ENCODE measurements at regions not wholly inside any gene's neighbourhood (a gene's known extent, or its start where the extent isn't known, plus 50 kb on each side); places are given as distances from the start of the nearest gene placed in this dataset.

DNA sequence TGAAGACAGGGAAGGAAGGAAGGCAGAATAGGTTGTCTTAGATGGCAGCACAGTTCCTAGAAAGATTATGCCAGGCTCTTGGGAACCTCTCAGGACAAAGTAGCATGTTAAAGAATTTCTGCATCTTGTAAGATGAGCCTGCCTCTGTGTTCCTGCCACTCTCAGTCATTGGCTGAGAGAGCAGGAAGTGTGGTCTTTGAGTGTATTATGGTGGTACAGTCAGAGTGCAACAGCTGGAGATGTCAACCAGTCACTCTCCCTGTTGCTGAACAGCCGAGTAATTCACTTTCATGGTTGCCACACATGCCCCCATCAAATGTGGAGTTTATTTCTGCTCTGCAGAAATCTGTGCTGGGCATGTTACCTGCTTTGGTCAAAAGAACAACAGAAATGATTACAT lies 659.6 kb upstream of the RIOK2 start:
- TF ChIP-seq, protein P1, sequence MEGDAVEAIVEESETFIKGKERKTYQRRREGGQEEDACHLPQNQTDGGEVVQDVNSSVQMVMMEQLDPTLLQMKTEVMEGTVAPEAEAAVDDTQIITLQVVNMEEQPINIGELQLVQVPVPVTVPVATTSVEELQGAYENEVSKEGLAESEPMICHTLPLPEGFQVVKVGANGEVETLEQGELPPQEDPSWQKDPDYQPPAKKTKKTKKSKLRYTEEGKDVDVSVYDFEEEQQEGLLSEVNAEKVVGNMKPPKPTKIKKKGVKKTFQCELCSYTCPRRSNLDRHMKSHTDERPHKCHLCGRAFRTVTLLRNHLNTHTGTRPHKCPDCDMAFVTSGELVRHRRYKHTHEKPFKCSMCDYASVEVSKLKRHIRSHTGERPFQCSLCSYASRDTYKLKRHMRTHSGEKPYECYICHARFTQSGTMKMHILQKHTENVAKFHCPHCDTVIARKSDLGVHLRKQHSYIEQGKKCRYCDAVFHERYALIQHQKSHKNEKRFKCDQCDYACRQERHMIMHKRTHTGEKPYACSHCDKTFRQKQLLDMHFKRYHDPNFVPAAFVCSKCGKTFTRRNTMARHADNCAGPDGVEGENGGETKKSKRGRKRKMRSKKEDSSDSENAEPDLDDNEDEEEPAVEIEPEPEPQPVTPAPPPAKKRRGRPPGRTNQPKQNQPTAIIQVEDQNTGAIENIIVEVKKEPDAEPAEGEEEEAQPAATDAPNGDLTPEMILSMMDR (IDR thresholded peaks at IDR 0.05) = no peak
- TF ChIP-seq POLR2AphosphoS5 (IDR thresholded peaks at IDR 0.05; ENCODE audit: insufficient read depth in 1 of 2, low read depth in 1 of 2) (no peak), POLR2A (IDR thresholded peaks at IDR 0.05) (no peak)
